ENCODE measurements at regions not wholly inside any gene's neighbourhood (a gene's known extent, or its start where the extent isn't known, plus 50 kb on each side); places are given as distances from the start of the nearest gene placed in this dataset.
A peak's percentile ranks its signal among the peaks of the same experiment; 100 is the strongest.

DNA sequence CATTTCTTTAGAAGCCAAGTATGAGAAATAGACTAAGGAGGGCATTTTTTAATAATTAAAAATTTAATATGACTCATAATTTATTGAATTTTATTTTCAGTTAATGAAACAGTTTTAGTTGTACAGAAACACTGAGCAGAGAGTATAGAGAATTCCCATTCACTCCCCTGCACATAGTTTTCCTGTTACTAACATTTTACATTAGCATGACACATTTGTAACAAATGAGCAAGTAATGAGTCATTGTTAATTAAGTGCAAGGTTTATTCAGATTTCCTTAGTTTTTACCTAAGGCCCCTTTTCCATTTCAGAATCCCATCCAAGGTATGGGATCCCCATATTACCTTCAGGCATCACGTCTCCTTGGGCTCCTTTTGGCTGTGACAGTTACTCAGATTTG, 271.5 kb upstream of the FZD8 start:
- WGBS, 4 donors = 89 to 98% (median 95%) methylated on average over 1 of the region's 1 CpG
- no peaks in the 10 kb centered on the region for H3K27me3 ChIP-seq
- no peak for DNase-seq
- H3K36me3 ChIP-seq = no peaks in the 10 kb centered on the region
- H3K4me3 ChIP-seq = no peak overlapping the region
- TF ChIP-seq POLR2A (IDR thresholded peaks at IDR 0.05) = no peak
- no peaks in the 10 kb centered on the region for H3K9me3 ChIP-seq
- H3K27ac ChIP-seq = no peak overlapping the region
- peaks cover 0 to 10% (median 4%) of the 10 kb centered on the region in 12 donors for H3K4me1 ChIP-seq
- ATAC-seq = peak in 1 of 4 donors; percentile 38
- intact Hi-C loops (cut with DNase I) = loop anchor here in 1 of 10 donors (5.0 kb wide), 1 partner anchor 271 kb away; the partner anchor contains the start of gene FZD8

DNA sequence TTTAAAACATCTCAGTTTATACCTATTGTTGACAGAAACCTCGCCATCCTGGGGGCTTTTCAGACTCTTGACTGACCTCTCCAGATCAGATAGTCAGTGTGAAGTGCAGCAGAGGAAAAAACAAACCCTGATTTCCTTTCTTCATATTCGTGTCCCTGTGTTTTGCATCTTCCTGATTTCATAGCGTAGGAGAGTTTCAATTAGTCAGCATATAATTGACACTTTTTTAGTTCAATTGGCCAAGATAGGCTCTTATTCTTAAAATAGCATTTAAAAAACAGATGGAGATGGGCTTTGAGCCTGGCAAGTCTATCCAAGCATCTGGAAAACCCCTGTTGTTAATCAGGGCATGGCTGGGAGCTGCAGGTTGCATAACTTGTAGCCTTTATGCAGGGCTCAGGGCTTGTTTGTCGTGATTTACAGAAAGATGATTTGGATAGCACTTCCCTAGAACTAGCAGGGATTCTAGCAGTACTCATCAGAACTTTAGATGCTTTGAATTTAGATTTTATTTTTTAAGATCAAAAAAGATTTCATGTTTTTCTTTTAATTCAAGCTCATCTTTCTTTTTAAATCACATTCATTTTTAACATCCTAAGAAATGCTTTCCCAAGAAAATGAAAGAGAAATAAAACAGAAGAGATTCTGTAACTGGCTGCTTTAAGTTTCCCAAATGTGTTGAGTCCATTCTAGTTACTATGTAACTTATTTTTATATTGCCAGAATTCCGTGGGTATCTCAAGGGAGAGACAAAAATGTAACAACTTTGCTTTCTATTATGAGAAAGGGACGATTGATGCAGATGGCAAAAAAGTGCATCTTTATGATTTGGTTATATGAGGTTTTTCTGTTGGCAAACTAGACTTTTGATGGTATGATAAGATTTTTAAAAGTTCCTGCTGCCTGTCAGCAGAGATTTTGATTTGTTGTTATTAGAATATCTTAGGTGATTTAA, 270.8 kb upstream of the FZD8 start:
- H3K27ac ChIP-seq = no peak overlapping the region
- no peaks in the 10 kb centered on the region for H3K9me3 ChIP-seq
- TF ChIP-seq, protein P1, sequence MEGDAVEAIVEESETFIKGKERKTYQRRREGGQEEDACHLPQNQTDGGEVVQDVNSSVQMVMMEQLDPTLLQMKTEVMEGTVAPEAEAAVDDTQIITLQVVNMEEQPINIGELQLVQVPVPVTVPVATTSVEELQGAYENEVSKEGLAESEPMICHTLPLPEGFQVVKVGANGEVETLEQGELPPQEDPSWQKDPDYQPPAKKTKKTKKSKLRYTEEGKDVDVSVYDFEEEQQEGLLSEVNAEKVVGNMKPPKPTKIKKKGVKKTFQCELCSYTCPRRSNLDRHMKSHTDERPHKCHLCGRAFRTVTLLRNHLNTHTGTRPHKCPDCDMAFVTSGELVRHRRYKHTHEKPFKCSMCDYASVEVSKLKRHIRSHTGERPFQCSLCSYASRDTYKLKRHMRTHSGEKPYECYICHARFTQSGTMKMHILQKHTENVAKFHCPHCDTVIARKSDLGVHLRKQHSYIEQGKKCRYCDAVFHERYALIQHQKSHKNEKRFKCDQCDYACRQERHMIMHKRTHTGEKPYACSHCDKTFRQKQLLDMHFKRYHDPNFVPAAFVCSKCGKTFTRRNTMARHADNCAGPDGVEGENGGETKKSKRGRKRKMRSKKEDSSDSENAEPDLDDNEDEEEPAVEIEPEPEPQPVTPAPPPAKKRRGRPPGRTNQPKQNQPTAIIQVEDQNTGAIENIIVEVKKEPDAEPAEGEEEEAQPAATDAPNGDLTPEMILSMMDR (IDR thresholded peaks at IDR 0.05) = no peak
- no peak for TF ChIP-seq POLR2A (IDR thresholded peaks at IDR 0.05)
- 32 to 43% (median 36%) methylated on average over 6 of the region's 6 CpGs for WGBS, 4 donors
- intact Hi-C loops (cut with DNase I) = loop anchor here in 1 of 10 donors (5.0 kb wide), 1 partner anchor 271 kb away; the partner anchor contains the start of gene FZD8
- H3K4me3 ChIP-seq = no peak overlapping the region
- DNase-seq (no peak), ATAC-seq (peak in 1 of 4 donors; percentile 70)
- no peaks in the 10 kb centered on the region for H3K36me3 ChIP-seq
- peaks cover 0 to 10% (median 4%) of the 10 kb centered on the region in 12 donors for H3K4me1 ChIP-seq
- no peaks in the 10 kb centered on the region for H3K27me3 ChIP-seq

DNA sequence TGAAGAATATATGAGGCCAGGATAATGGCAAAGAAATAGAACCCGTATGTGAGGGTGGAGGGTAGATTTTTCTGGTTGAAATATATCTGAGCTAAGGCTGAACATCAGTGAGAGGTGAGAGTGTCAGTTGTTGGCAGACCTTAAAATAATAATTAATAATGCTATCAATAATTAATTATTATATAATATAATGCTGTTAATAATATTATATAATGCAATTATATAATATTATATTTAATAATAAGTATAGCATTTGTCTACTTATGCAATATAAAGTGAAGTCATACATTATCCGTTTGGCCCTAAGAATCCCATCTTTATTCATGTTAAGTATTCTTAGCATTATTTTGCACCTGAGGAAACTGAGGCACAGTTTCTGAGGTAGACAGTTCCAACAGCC, 269.9 kb upstream of the FZD8 start:
- no peaks in the 10 kb centered on the region for H3K36me3 ChIP-seq
- no peak overlapping the region for H3K4me3 ChIP-seq
- DNase-seq (no peak), ATAC-seq (no peak)
- 95 to 97% (median 96%) methylated on average over 2 of the region's 2 CpGs for WGBS, 4 donors
- H3K27ac ChIP-seq = no peak overlapping the region
- H3K9me3 ChIP-seq = no peaks in the 10 kb centered on the region
- H3K27me3 ChIP-seq = no peaks in the 10 kb centered on the region
- H3K4me1 ChIP-seq = peaks cover 0 to 10% (median 4%) of the 10 kb centered on the region in 12 donors
- intact Hi-C loops (cut with DNase I) = loop anchor here in 1 of 10 donors (5.0 kb wide), 1 partner anchor 270 kb away; the partner anchor contains the start of gene FZD8
- no peak for TF ChIP-seq POLR2A (IDR thresholded peaks at IDR 0.05)
- TF ChIP-seq, protein P1 (IDR thresholded peaks at IDR 0.05) = no peak

DNA sequence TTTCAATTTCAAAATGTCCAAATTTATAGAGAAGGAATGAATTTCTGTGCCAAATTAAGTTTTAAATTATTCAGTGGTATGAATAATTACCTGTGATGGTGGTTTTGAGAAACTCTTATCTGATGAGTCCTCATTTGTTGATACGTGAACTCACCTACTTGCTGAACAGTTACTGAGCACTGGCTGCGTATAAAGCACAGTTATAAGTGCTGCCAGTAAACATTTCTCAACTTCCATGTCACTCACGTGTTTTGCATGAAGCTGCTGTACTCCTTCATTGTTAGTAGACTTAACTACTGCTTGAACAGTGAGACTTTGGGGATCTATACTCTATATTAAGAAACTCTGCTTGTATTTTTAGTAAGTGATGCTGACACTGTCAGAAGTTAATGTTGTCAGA, 269.1 kb upstream of the FZD8 start:
- TF ChIP-seq POLR2A (IDR thresholded peaks at IDR 0.05) = no peak
- TF ChIP-seq, protein P1 (IDR thresholded peaks at IDR 0.05) = no peak
- no peak for ATAC-seq
- DNase-seq = no peak
- Histone ChIP-seq H3K27ac (no peak overlapping the region), H3K36me3 (no peaks in the 10 kb centered on the region), H3K9me3 (no peaks in the 10 kb centered on the region), H3K4me3 (no peak overlapping the region), H3K4me1 (peaks cover 0 to 10% (median 4%) of the 10 kb centered on the region in 12 donors), H3K27me3 (no peaks in the 10 kb centered on the region)
- 78 to 93% (median 87%) methylated on average over 3 of the region's 3 CpGs for WGBS, 4 donors
- intact Hi-C loops (cut with DNase I) = loop anchor here in 1 of 10 donors (5.0 kb wide), 1 partner anchor 269 kb away; the partner anchor contains the start of gene FZD8
